C4-2B (cell line): ENCODE measurements at regions not wholly inside any gene's neighbourhood (a gene's known extent, or its start where the extent isn't known, plus 50 kb on each side); places are given as distances from the start of the nearest gene placed in this dataset.

ENCODE experiments used
- ZFX ChIP-seq: fragments of 450-650 bp; IDR thresholded peaks from 2 replicates; pipeline ENCODE4 v1.6.1; 2017
- TF ChIP-seq, protein P1 (sequence below): fragments of 450-650 bp; conservative IDR thresholded peaks from 2 replicates; pipeline ENCODE4 v1.5.1; 2017; ENCODE audit warnings: mild to moderate bottlenecking

DNA sequence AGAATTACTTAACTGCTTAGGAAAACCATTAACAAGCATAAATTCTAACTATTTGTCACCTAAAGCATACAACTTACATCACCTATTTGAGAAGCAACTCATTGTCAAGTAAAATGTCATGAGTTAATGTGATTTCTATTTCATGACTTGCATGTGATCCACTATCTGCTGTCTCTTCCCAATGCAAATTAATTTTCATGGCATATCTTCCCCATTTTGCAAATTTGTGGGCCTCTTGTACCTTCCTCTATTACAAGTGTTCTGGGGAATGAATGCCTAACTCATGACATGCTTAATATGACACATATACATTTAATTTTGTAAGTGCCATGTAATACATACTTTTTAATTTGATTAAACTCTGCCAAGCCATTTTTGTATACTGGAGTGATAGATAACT is 81.1 kb upstream of the EDNRB start:
- TF ChIP-seq, protein P1, sequence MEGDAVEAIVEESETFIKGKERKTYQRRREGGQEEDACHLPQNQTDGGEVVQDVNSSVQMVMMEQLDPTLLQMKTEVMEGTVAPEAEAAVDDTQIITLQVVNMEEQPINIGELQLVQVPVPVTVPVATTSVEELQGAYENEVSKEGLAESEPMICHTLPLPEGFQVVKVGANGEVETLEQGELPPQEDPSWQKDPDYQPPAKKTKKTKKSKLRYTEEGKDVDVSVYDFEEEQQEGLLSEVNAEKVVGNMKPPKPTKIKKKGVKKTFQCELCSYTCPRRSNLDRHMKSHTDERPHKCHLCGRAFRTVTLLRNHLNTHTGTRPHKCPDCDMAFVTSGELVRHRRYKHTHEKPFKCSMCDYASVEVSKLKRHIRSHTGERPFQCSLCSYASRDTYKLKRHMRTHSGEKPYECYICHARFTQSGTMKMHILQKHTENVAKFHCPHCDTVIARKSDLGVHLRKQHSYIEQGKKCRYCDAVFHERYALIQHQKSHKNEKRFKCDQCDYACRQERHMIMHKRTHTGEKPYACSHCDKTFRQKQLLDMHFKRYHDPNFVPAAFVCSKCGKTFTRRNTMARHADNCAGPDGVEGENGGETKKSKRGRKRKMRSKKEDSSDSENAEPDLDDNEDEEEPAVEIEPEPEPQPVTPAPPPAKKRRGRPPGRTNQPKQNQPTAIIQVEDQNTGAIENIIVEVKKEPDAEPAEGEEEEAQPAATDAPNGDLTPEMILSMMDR: no peak
- TF ChIP-seq ZFX: no peak
